Esophagus squamous epithelium (tissue), 5 donors: ENCODE measurements at regions not wholly inside any gene's neighbourhood (a gene's known extent, or its start where the extent isn't known, plus 50 kb on each side); places are given as distances from the start of the nearest gene placed in this dataset.
"Not testable (repeated sequence)": the region's sequence is repeated elsewhere in the genome, so short reads cannot be mapped to it uniquely, and the experiment has no call there.

ENCODE experiments used
- DNase-seq: peaks from one replicate; lab custom pipeline; 2025; lab: John Stamatoyannopoulos, UW
- H3K27ac ChIP-seq, 4 donors: fragments of 200-600 bp; sonication (generic); one replicate each; pipeline ENCODE4 v1.5.1; 2016 to 2019; ENCODE audit warnings: mild to moderate bottlenecking in 1 of 4
- H3K27me3 ChIP-seq, 4 donors: fragments of 200-600 bp; sonication (generic); 1 replicate in 3 of 4; 2 replicates in 1 of 4; pipeline versions ENCODE4 v1.5.1 to v1.6.0; 2017 to 2021; ENCODE audit warnings: antibody characterized with exemption in 1 of 4
- H3K36me3 ChIP-seq, 3 donors: fragments of 200-600 bp; sonication (generic); one replicate each; pipeline ENCODE4 v1.5.1; 2016 to 2019
- H3K4me1 ChIP-seq, 3 donors: fragments of 200-600 bp; sonication (generic); one replicate each; pipeline ENCODE4 v1.5.1; 2017 to 2019
- H3K4me3 ChIP-seq, 4 donors: fragments of 200-600 bp; sonication (generic); 1 replicate in 3 of 4; 2 replicates in 1 of 4; pipeline ENCODE4 v1.5.1; 2016 to 2019; ENCODE audit warnings: mild to moderate bottlenecking in 2 of 4, moderate library complexity in 1 of 4
- H3K9me3 ChIP-seq, 3 donors: fragments of 200-600 bp; sonication (generic); one replicate each; pipeline ENCODE4 v1.5.1; 2016 to 2019
- CTCF ChIP-seq, 6 experiments: fragments of 450-650 bp in 4 of 6; fragments of 200-600 bp in 2 of 6; sonication (generic) in 2 of 6; IDR thresholded peaks; one replicate each; pipeline ENCODE4 v1.5.1; 2016 to 2019; ENCODE audit warnings: antibody characterized with exemption in 6 of 6, mild to moderate bottlenecking in 4 of 6, moderate library complexity in 4 of 6
- POLR2A ChIP-seq, 4 donors: fragments of 450-650 bp; IDR thresholded peaks; one replicate each; pipeline ENCODE4 v1.6.1; 2017; ENCODE audit warnings: antibody characterized with exemption in 4 of 4, mild to moderate bottlenecking in 4 of 4, moderate library complexity in 3 of 4
- WGBS, 2 donors: methylation state at CpG; one replicate each; pipeline ENCODE4 v1.1.5; 2018; 5-methylcytosine and 5-hydroxymethylcytosine counted together
- intact Hi-C: fragments of 100-400 bp; cut with DNase I; formaldehyde crosslinking; loops from one replicate; pipeline ENCODE4 v1.15.0; 2022
- donor health status: DM: yes; HTN: yes; CAD: no.

- 14 to 33% methylated on average over 2 to 3 of the region's 3 CpGs for WGBS, 2 donors
- H3K4me3 ChIP-seq: no peak overlapping the region
- intact Hi-C loops: no loop called here
- H3K36me3 ChIP-seq: no peaks in the 10 kb centered on the region
- no peak for TF ChIP-seq CTCF (IDR thresholded peaks at IDR 0.05)
- no peak for TF ChIP-seq POLR2A (IDR thresholded peaks at IDR 0.05)
- H3K27ac ChIP-seq: no peak overlapping the region
- no peaks in the 10 kb centered on the region for H3K9me3 ChIP-seq
- no peaks in the 10 kb centered on the region for H3K27me3 ChIP-seq
- no peak for DNase-seq
- peaks cover 0 to 3% (median 0%) of the 10 kb centered on the region in 3 donors for H3K4me1 ChIP-seq
These were observed 162.3 kb downstream of the NDUFA12 start for GRCh38 chr12:94841177-94841576.

DNA sequence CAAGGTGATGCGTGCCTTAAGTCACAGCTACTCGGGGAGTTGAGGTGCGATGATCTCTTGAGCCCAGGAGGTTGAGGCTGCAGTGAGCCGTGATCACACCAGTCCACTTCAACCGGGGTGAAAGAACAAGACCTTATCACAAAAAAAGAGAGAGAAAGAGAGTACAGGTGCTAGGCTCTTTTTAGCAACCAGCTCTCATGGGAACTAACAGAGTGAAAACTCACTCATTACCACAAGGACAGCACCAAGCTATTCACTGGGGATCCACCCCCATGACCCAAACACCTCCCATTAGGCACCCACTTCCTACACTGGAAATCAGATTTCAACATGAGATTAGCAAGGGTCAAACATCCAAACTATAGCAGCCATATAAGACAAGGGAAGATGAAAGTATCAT, 164.2 kb downstream of the NDUFA12 start:
- no peaks in the 10 kb centered on the region for H3K9me3 ChIP-seq
- 81 to 88% methylated on average over 5 of the region's 5 CpGs for WGBS, 2 donors
- H3K27ac ChIP-seq: no peak overlapping the region
- TF ChIP-seq POLR2A (IDR thresholded peaks at IDR 0.05) (no peak), CTCF (IDR thresholded peaks at IDR 0.05) (no peak)
- DNase-seq: no peak
- H3K27me3 ChIP-seq: no peaks in the 10 kb centered on the region
- H3K4me3 ChIP-seq: no peak overlapping the region
- intact Hi-C loops: no loop called here
- H3K4me1 ChIP-seq: peaks cover 0 to 3% (median 0%) of the 10 kb centered on the region in 3 donors
- H3K36me3 ChIP-seq: no peaks in the 10 kb centered on the region

DNA sequence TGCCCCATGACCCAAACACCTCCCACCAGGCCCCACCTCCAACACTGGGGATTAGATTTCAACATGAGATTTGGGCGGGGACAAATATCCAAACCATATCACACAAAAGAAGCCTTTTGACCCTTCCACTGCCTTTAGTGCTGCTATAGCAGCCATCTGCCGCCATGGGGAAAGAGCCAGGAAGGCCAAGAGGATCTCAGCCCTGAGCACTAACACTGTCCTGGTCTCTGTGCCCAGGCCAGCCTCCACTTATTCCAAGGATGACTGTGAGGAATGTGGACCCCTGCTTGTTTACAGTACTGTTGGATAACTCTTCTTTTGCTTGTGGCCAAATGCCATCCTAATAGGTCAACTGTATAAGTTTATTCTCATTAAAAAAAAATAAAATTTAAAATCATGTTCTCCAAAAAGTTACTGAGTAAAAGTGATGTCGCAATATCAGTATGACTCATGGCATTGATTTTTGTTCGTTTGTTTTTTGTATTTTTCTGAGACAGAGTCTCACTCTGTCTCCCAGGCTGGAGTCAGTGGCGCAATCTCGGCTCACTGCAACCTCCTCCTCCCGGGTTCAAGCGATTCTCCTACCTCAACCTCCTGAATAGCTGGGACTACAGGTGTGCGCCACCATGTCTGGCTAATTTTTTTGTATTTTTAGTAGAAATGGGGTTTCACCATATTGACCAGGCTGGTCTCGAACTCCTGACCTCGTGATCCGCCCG, 166.4 kb downstream of the NDUFA12 start:
- peaks cover 0 to 18% (median 12%) of the 10 kb centered on the region in 3 donors for H3K4me1 ChIP-seq
- peak overlapping the region in 2 of 4 donors; percentile 37 to 71 for H3K27ac ChIP-seq
- 72 to 79% methylated on average over 11 to 12 of the region's 13 CpGs for WGBS, 2 donors
- H3K27me3 ChIP-seq, H3K4me3 ChIP-seq, DNase-seq, H3K36me3 ChIP-seq, intact Hi-C loops, H3K9me3 ChIP-seq: not testable (repeated sequence)

DNA sequence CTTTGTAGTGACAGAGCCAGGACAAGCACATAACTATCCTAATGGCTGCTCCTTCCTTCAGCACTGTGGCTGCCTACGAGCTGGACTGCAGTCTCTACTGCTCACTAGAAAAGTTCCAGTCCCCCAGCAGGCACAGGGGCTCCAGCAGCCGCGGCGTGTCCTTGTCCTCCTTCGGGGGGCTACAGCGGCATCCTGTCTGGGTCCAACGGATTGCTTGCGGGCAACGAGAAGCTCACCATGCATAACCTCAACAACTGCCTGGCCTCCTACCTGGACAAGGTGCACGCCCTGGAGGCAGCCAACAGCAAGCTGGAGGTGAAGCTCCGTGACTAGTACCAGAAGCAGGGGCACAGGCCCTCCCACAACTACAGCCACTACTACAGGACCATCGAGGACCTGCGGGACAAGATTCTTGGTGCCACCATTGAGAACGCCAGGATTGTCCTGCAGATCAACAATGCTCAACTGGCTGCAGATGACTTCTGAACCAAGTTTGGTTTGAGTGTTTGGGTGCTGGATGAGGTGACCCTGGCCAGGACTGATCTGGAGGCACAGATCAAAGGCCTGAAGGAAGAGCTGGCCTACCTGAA, 169.4 kb downstream of the NDUFA12 start:
- Histone ChIP-seq H3K27ac (peak overlapping the region in 1 of 4 donors; percentile 57), H3K4me3 (no peak overlapping the region), H3K9me3 (no peaks in the 10 kb centered on the region), H3K36me3 (no peaks in the 10 kb centered on the region), H3K27me3 (no peaks in the 10 kb centered on the region), H3K4me1 (peaks cover 0 to 25% (median 12%) of the 10 kb centered on the region in 3 donors)
- intact Hi-C loops: no loop called here
- no peak for DNase-seq
- 100% methylated on average over 2 of the region's 14 CpGs; no CpG with 5 or more reads in 1 of the 2 donors for WGBS, 2 donors
- TF ChIP-seq CTCF (IDR thresholded peaks at IDR 0.05): no peak
- no peak for TF ChIP-seq POLR2A (IDR thresholded peaks at IDR 0.05)

- Histone ChIP-seq H3K4me1 (peaks cover 0 to 25% (median 12%) of the 10 kb centered on the region in 3 donors), H3K27ac (peak overlapping the region; percentile 18 to 79 (median 48)), H3K36me3 (no peaks in the 10 kb centered on the region), H3K27me3 (no peaks in the 10 kb centered on the region), H3K4me3 (no peak overlapping the region), H3K9me3 (no peaks in the 10 kb centered on the region)
- TF ChIP-seq CTCF (IDR thresholded peaks at IDR 0.05) (no peak), POLR2A (IDR thresholded peaks at IDR 0.05) (no peak)
- intact Hi-C loops: no loop called here
- no peak for DNase-seq
- WGBS, 2 donors: 60 to 67% methylated on average over 10 to 15 of the region's 15 CpGs
These were observed 170.5 kb downstream of the NDUFA12 start for GRCh38 chr12:94832780-94833681.
